LNCAP (cell line): ENCODE measurements at regions not wholly inside any gene's neighbourhood (a gene's known extent, or its start where the extent isn't known, plus 50 kb on each side); places are given as distances from the start of the nearest gene placed in this dataset.

Experiments used
- CTCF ChIP-seq: fragments of 450-650 bp; IDR thresholded peaks from 2 replicates; pipeline ENCODE4 v1.5.1; 2017; ENCODE audit warnings: mild to moderate bottlenecking

- no peak for TF ChIP-seq CTCF
Observed at GRCh38 chr16:5838725-5839124, 741.1 kb upstream of the EEF2KMT start.

GRCh38 chr16:5838071-5838470 is 740.5 kb upstream of the EEF2KMT start:
- no peak for TF ChIP-seq CTCF

- no peak for TF ChIP-seq CTCF
Observed at GRCh38 chr16:5837007-5837670, 739.5 kb upstream of the EEF2KMT start.

GRCh38 chr16:5835876-5836275 is 738.3 kb upstream of the EEF2KMT start:
- no peak for TF ChIP-seq CTCF

- TF ChIP-seq CTCF, result no peak
Observed at GRCh38 chr16:5826332-5826731, 728.7 kb upstream of the EEF2KMT start.

GRCh38 chr16:5820472-5820871 is 722.9 kb upstream of the EEF2KMT start:
- no peak for TF ChIP-seq CTCF

- no peak for TF ChIP-seq CTCF
Observed at GRCh38 chr16:5815570-5816237, 718.1 kb upstream of the EEF2KMT start.
